GM21723 (cell line): ENCODE measurements at regions not wholly inside any gene's neighbourhood (a gene's known extent, or its start where the extent isn't known, plus 50 kb on each side); places are given as distances from the start of the nearest gene placed in this dataset.
"Not testable (repeated sequence)": the region's sequence is repeated elsewhere in the genome, so short reads cannot be mapped to it uniquely, and the experiment has no call there.

Source experiments
- ATAC-seq: cut with Tn5 transposase; IDR thresholded peaks from one replicate; pipeline ENCODE4 v1.9.1; 2021; ENCODE audit warnings: mild to moderate bottlenecking, moderate library complexity; ENCODE audit not compliant: unreplicated experiment

DNA sequence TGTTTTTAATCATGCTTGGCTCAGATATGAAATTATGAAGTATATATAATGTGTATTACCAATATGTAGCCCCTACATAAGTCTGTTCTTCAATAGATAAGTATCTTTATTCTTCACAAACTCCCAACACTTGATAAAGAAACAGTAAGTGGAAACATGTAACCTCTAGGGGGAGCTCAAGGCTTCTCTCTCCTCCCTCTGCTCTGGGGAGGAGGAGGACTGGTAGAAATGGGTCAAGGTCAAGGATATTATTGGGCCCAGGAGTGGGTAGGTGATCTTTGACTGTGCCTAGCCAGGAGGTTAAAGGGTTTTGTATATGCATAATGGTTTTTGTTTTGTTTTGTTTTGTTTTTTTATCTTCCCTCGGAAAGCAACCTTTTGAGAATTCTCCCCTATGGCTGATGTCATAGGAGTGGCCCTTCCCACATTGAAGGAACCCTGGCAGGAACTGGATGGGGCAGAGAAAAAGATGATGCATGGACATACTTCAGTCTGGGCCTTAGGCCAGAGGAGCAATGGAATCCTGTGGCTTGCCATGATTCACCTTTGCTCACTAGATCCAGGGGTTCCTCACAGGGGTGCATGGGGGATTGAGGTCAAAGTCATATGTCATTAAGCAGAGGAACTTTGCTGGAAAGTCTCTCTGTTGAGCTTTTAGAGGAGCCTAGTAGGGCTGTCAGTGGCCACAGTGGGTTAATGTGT is 460.3 kb downstream of the MID1IP1 start:
- ATAC-seq, result no peak

- ATAC-seq, result no peak
These were observed 461.4 kb downstream of the MID1IP1 start for GRCh38 chrX:39262641-39263040.

- no peak for ATAC-seq
These were observed 462.8 kb downstream of the MID1IP1 start for GRCh38 chrX:39264023-39264422.

- ATAC-seq, result no peak
These were observed 465.9 kb downstream of the MID1IP1 start for GRCh38 chrX:39267176-39267575.

GRCh38 chrX:39268207-39268606 is 466.9 kb downstream of the MID1IP1 start:
- ATAC-seq, result no peak

GRCh38 chrX:39275500-39276068 is 474.3 kb downstream of the MID1IP1 start:
- no peak for ATAC-seq

DNA sequence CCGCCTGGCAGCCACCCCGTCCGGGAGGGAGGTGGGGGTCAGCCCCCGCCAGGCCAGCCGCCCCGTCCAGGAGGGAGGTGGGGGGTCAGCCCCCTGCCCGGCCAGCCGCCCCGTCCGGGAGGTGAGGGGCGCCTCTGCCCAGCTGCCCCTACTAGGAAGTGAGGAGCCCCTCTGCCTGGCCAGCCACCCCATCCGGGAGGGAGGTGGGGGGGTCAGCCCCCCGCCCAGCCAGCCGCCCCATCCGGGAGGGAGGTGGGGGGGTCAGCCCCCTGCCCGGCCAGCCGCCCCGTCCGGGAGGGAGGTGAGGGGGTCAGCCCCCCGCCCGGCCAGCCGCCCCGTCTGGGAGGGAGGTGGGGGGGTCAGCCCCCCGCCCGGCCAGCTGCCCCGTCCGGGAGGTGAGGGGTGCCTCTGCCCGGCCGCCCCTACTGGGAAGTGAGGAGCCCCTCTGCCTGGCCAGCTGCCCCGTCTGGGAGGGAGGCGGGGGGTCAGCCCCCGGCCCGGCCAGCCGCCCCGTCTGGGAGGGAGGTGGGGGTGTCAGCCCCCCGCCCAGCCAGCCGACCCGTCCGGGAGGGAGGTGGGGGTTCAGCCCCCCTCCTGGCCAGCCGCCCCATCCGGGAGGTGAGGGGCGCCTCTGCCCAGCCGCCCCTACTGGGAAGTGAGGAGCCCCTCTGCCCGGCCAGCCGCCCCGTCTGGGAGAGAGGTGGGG is 476.6 kb downstream of the MID1IP1 start:
- ATAC-seq, result not testable (repeated sequence)

GRCh38 chrX:39283239-39283638 is 482.0 kb downstream of the MID1IP1 start:
- ATAC-seq, result no peak

GRCh38 chrX:39288592-39288991 is 487.3 kb downstream of the MID1IP1 start:
- ATAC-seq, result no peak

GRCh38 chrX:39289827-39290226 is 488.6 kb downstream of the MID1IP1 start:
- ATAC-seq, result no peak

DNA sequence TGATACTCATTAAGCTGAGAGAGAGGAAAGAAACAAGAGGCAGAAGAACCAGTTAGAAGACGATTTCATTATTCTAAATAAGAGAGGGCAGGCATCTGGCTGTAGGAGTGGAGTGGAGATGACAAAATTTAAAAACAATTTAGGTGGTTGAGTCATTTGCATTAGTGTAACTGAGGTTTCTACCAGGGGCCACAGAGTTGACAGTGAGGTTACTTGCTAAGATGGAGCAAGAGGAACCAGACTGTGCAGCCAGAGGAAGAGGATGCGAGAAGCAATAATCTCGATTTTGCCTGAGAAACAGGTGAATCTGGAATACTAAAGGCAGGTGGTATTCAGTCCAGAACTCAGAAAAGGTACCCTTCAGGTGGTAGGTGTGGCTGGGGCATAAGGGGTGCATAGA is 491.9 kb downstream of the MID1IP1 start:
- ATAC-seq, result no peak

- no peak for ATAC-seq
These were observed 495.2 kb downstream of the MID1IP1 start for GRCh38 chrX:39296472-39296871.

GRCh38 chrX:39298821-39299220 is 497.6 kb downstream of the MID1IP1 start:
- ATAC-seq, result no peak

GRCh38 chrX:39299615-39300014 is 498.4 kb downstream of the MID1IP1 start:
- no peak for ATAC-seq

- ATAC-seq, result no peak
These were observed 499.8 kb downstream of the MID1IP1 start for GRCh38 chrX:39301036-39301435.

DNA sequence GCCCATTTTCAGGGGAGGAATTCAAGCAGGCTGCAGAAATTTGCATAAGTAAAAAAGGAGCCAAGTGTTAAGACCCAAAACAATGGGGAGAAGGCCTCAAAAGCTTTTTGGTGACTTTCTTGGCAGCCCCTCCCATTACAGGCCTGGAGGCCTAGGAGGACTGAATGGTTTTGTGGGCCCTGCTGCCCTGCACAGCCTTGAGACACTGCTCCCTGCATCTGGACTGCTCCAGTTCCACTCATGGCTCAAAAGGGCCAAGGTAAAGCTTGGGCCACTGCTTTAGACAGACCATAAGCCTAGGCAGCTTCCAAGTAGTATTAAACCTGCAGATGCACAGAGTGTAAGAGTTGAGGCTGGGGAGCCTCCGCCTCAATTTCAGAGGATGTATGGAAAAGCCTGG is 501.6 kb downstream of the MID1IP1 start:
- no peak for ATAC-seq

- ATAC-seq, result no peak
These were observed 503.5 kb downstream of the MID1IP1 start for GRCh38 chrX:39304746-39305145.

DNA sequence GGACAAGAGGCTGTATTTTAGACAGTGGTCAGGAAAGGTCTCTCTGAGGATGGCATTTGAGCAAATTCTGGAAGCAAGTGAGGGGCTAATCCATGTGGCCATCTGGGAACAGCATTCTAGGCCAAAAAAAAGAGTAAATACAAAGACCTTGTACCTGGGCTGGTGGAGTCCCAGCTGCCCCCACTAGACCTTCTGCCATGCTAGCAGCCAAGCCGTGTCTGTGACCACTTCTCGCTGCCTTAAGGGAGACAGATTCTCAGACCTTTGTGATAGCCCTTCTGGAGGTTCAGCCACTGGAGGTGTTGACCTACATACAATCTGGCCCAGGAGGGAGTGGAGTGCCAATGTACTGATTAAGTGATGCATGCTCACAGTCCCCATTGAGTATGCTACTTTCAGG is 506.2 kb downstream of the MID1IP1 start:
- no peak for ATAC-seq

DNA sequence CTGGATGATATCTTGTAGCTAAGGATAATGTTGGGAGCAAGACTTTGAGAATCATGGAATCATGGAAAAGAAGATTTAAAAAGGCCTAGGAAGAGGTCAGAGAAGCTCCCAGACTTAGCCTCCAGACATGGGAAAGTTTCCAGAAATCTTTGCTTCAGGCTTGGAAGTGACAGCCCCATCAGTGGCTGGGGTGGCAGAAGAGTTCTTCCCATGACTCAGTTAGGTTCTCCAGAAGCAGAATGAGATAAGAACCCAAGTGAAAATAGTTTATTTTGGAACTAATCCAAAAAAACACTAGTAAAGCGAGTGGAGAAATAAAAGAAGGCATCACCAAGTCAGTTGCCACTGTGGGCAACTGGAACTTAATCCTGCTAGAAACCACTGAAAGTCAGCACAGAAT is 506.9 kb downstream of the MID1IP1 start:
- ATAC-seq, result no peak

DNA sequence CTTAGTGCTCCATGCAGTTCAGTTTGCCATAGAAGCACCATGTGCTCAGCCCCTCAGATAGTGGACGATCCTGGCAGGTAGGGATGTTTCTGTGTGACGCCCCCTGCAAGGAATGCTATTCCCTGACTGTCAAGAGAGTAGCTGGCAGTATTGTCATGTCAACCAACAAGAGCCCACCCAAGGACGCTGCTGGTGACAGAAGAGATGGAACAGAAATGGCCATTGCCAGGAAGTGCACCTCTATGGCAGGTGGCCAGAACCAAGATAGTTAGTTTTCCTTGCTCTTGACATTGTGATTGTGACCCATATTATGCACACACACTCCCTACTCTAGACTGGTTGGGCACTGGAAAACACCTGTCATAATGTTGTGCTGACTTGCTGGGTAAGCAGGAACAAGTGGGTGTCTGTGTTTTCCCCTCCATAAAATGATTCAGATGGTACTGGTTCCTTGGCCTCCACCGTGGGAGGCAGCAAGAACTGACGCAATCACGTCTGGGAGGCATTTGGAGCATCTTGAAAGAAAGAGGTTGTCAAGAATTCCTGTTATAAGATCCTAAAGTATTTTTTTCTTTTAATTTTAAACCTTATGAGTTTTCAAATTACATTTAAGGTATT is 507.9 kb downstream of the MID1IP1 start:
- ATAC-seq, result no peak

DNA sequence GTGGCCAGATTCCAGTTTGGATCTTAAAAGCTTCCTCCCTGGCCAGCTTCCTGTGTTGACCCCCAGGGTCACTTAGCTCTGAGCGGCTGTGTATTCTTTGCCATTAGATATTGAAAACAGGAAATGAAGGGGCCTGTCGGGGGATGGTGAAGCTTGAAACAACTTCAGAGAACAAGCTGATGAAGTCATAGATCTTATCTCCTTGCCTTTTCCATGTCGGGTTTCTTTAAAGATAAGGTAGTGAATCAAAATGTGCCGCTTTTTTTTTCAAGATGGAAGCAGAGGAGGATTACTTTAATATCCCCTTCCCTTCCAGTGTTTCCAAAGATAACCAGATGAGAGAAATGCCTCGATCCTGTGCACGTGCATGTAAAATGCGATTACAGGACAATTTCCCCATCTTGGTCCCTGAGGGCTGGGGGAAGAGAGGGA is 508.5 kb downstream of the MID1IP1 start:
- ATAC-seq, result no peak

DNA sequence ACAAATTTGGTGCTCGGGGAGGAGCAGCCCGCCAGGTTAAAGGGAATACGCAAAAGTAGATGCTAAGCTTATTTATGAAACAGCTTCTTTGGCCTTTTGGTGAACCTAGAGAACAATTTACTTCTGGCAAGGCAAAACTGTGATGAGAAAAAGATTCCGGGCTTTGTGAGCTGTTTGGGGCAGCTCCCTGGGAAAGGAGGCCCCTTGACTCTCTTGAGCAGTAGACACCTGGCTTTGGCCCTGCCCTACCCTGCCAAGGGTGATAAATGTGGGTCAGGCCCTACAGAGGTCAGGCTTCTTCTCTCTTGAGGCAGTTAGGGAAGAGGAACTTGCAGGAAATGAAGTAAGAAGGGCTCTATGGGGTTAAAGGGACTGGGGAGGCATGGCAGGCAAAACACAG is 509.6 kb downstream of the MID1IP1 start:
- no peak for ATAC-seq
